Astrocyte of the cerebellum (primary cell): ENCODE measurements at regions not wholly inside any gene's neighbourhood (a gene's known extent, or its start where the extent isn't known, plus 50 kb on each side); places are given as distances from the start of the nearest gene placed in this dataset.

ENCODE experiments used
- DNase-seq: peaks from one replicate; pipeline ENCODE4 v3.0.0-alpha.2; 2011; ENCODE audit warnings: low read depth
- H3K4me3 ChIP-seq: 2 replicates; pipeline ENCODE4 v1.5.1; 2011; ENCODE audit warnings: mild to moderate bottlenecking, low read depth, low read length, moderate library complexity
- in situ Hi-C: cut with HindIII; loops from 2 replicates; pipeline ENCODE4 v1.10.0; 2017; ENCODE audit warnings: low sequenced_read_pairs
- TF ChIP-seq, protein P1 (sequence below): IDR thresholded peaks from 2 replicates; pipeline ENCODE4 v1.5.1; 2012; ENCODE audit warnings: low read length, low read depth, moderate library complexity, mild to moderate bottlenecking; ENCODE audit errors: missing control alignments

DNA sequence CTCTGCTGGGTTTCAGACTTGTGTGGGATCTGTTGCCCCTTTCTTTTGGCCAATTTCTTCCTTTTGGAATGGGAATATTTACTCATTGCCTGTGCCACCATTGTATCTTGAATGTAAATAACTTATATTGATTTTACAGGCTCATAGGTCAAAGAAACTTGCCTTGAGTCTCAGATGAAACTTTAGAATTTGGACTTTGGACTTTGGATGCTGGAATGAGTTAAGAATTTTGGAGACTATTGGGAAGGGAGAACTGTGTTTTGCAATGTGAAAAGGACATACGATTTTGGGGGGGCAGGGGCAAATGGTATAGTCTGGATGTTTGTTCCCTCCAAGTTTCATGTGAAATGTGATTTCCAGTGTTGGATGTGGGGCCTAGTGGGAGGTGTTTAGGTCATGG, 62.6 kb upstream of the TNFRSF21 start:
- H3K4me3 ChIP-seq, result no peak overlapping the region
- in situ Hi-C loops, result no loop called here
- TF ChIP-seq, protein P1, sequence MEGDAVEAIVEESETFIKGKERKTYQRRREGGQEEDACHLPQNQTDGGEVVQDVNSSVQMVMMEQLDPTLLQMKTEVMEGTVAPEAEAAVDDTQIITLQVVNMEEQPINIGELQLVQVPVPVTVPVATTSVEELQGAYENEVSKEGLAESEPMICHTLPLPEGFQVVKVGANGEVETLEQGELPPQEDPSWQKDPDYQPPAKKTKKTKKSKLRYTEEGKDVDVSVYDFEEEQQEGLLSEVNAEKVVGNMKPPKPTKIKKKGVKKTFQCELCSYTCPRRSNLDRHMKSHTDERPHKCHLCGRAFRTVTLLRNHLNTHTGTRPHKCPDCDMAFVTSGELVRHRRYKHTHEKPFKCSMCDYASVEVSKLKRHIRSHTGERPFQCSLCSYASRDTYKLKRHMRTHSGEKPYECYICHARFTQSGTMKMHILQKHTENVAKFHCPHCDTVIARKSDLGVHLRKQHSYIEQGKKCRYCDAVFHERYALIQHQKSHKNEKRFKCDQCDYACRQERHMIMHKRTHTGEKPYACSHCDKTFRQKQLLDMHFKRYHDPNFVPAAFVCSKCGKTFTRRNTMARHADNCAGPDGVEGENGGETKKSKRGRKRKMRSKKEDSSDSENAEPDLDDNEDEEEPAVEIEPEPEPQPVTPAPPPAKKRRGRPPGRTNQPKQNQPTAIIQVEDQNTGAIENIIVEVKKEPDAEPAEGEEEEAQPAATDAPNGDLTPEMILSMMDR, result no peak
- DNase-seq, result no peak

DNA sequence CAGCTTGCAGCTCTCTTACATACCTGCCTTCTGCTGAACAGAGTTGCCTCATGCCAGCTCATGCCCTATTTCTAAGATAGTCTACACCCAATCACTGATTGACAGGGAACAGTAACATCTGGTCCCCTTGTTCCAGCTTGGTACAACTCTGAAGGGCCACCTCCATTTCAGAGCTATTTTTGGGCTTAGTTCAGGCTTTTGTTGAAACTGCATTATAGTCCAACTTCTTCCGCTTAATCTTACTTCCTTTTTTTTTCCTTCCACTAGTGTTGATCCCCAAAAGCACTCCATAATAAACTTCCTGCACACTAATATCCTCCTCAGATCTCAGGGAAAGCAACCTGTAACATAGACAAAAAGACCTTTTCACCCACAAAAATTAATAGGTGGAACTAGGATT, 65.7 kb upstream of the TNFRSF21 start:
- in situ Hi-C loops, result no loop called here

DNA sequence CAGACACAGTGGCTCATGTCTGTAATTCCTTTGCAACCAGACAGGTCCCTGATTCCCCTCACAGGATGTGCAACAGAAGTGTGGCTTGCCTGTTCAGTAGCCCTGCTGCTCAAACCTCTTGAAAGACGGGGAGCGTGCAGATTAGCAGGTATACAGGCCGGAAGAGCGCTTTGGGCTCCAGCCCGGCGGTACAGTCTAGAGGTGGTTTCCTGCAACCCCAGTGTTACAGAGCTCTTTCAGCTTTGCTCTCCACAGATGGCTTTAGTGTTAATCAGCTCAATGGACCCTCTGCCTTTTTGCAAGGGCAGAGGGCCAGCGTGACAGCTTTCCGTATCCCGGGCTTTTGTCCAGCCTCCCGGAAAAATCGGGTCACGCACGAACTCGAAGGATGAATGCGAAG, 67.2 kb upstream of the TNFRSF21 start:
- H3K4me3 ChIP-seq, result no peak overlapping the region
- DNase-seq, result no peak
- TF ChIP-seq, protein P1, result no peak
- in situ Hi-C loops, result no loop called here

More for the DNA sequence above, 65.7 kb upstream of the TNFRSF21 start:
- H3K4me3 ChIP-seq, result no peak overlapping the region
- no peak for DNase-seq
- TF ChIP-seq, protein P1, result no peak

DNA sequence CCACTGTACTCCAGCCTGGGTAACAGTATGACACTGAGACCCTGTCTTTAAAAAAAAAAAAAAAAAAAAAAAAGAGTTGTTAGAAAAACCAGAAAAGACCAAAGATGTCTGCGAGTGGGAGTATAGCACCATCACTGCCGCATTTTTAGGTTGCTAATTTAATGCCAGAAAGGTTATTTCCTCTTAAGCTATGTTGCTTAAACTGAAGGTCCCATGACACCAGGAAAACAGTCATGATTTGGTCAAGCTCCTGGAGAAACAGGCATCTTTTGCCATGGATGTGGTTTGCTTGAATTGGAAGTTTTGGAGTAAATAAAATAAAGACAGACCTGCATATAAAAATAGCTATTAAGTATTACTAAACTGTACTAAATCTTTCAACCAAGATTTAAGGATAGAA, 68.3 kb upstream of the TNFRSF21 start:
- TF ChIP-seq, protein P1, result no peak
- in situ Hi-C loops, result no loop called here
- no peak for DNase-seq
- no peak overlapping the region for H3K4me3 ChIP-seq

DNA sequence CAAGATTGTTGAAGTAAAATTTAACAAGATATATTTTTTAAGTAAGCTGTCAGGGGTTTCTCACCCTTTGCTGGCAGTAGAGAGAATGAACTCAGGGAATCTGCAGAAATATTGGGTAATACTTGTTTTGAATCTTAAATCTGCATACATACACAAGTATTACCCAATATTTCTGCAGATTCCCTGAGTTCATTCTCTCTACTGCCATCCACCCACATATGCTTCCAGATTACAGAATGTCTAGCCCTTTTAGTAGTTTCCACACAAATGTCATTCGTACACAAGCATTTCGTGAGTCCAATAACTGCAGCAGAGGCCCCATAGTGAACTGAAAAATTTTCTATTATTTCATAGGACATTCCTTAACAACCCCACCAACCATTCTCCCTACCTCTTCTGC, 69.6 kb upstream of the TNFRSF21 start:
- DNase-seq, result no peak
- in situ Hi-C loops, result no loop called here
- H3K4me3 ChIP-seq, result no peak overlapping the region
- TF ChIP-seq, protein P1, result no peak

DNA sequence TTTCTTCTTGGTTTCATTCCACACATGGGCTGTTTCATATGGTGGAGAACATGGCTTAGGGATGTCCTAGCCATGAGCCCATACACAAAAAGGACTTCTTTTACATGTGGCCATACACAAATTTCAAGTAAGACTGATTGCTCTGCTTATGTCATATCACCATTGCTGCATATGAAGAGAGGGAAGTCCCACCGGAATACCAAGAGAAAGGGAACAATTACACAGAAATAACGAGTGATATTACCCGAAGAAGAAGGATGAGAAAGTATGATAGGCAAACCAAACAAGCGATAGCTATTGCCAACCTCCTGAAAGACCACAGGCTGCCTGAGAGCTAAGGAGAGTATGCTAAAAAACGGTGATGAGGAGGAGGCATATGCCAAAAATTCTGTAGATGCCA, 70.5 kb upstream of the TNFRSF21 start:
- in situ Hi-C loops, result no loop called here
- H3K4me3 ChIP-seq, result no peak overlapping the region
- DNase-seq, result no peak
- TF ChIP-seq, protein P1, result no peak

DNA sequence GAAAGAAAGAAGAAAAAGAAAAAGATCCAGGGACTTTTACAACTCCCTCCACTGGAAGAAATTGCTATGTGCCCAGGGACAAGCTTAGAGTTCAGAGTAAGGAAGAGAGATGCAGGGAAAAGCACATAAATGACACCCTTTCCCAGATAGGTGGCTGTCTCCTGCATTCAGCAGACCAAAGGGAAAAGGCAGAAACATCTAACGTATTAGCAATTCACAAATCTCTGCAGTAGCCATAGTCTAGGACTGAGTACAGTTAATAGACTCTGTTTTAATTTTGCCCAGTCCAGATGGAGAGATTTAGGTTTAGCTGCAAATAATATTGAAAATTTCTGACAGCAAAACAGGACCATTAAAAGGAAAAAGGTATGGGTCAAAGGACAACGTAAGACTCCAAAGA, 71.3 kb upstream of the TNFRSF21 start:
- TF ChIP-seq, protein P1, result no peak
- no peak overlapping the region for H3K4me3 ChIP-seq
- in situ Hi-C loops, result no loop called here
- DNase-seq, result no peak
